ENCODE measurements at regions not wholly inside any gene's neighbourhood (a gene's known extent, or its start where the extent isn't known, plus 50 kb on each side); places are given as distances from the start of the nearest gene placed in this dataset.

- H3K36me3 ChIP-seq (ENCODE audit: control insufficient read depth in 2 of 2, extremely low read depth in 1 of 2, insufficient read depth in 2 of 2, low read length in 2 of 2), result no peaks in the 10 kb centered on the region
- H3K4me3 ChIP-seq (replicated peaks in 1 of 3; ENCODE audit: insufficient read depth in 1 of 3, low read depth in 1 of 3, low read length in 3 of 3), result no peak overlapping the region
- no peaks in the 10 kb centered on the region for H3K4me1 ChIP-seq (ENCODE audit: control insufficient read depth, extremely low read depth, insufficient read depth, low read length)
- ChIA-PET POLR2A (no interaction called here), CTCF (no interaction called here)
- H3K27ac ChIP-seq (ENCODE audit: insufficient read depth, low read depth, low read length), result no peak overlapping the region
- no peak for DNase-seq (ENCODE audit: low read depth, low spot score)
- no peak overlapping the region for H3K9ac ChIP-seq (replicated peaks; ENCODE audit: extremely low read depth, insufficient read depth, low read length)
- no peak for TF ChIP-seq POLR2A (IDR thresholded peaks at IDR 0.05; ENCODE audit: low read depth, low read length)
- no peak for TF ChIP-seq CTCF (IDR thresholded peaks at IDR 0.05; ENCODE audit: extremely low read depth in 1 of 2, insufficient read depth in 1 of 2, low read depth in 1 of 2, low read length in 2 of 2)
- TF ChIP-seq MYC (IDR thresholded peaks at IDR 0.05; ENCODE audit: low read depth, low read length), result no peak
- peaks cover 0 to 2% of the 10 kb centered on the region in 2 experiments for H3K27me3 ChIP-seq (ENCODE audit: control insufficient read depth in 2 of 2, insufficient read depth in 2 of 2, low read length in 2 of 2)
- intact Hi-C loops (cut with micrococcal nuclease), result no loop called here
- no TSS peak for BruUV-seq (replicated peaks)
- no peaks in the 10 kb centered on the region for H3K9me1 ChIP-seq (replicated peaks; ENCODE audit: control insufficient read depth, extremely low read depth, insufficient read depth, low read length)
- no peak for FAIRE-seq
- no peak overlapping the region for H2AFZ ChIP-seq (ENCODE audit: low read depth, low read length)
- no peak overlapping the region for H3K4me2 ChIP-seq (ENCODE audit: insufficient read depth, low read length)
- no peaks in the 10 kb centered on the region for H4K20me1 ChIP-seq (replicated peaks; ENCODE audit: control insufficient read depth, extremely low read depth, insufficient read depth, low read length)
- H3K9me3 ChIP-seq (replicated peaks; ENCODE audit: control insufficient read depth, insufficient read depth, low read length), result no peaks in the 10 kb centered on the region
- H3K79me2 ChIP-seq (ENCODE audit: control insufficient read depth, insufficient read depth, low read length), result no peaks in the 10 kb centered on the region
- dilution Hi-C loops (cut with MboI; ENCODE audit: extremely low pct_ligation_motif_present, low sequenced_read_pairs), result no loop called here
These were observed 401.5 kb upstream of the TRIB2 start for GRCh38 chr2:12315224-12315623.

GRCh38 chr2:12316476-12316875, 400.3 kb upstream of the TRIB2 start:
- H3K9ac ChIP-seq (replicated peaks; ENCODE audit: extremely low read depth, insufficient read depth, low read length), result no peak overlapping the region
- CTCF ChIA-PET, result no interaction called here

More at GRCh38 chr2:12316476-12316875, 400.3 kb upstream of the TRIB2 start:
- H3K36me3 ChIP-seq (ENCODE audit: control insufficient read depth in 2 of 2, extremely low read depth in 1 of 2, insufficient read depth in 2 of 2, low read length in 2 of 2), result no peaks in the 10 kb centered on the region
- no peak overlapping the region for H3K4me3 ChIP-seq (replicated peaks in 1 of 3; ENCODE audit: insufficient read depth in 1 of 3, low read depth in 1 of 3, low read length in 3 of 3)
- no peaks in the 10 kb centered on the region for H3K79me2 ChIP-seq (ENCODE audit: control insufficient read depth, insufficient read depth, low read length)
- TF ChIP-seq FOS (IDR thresholded peaks at IDR 0.05; ENCODE audit: borderline replicate concordance, insufficient read depth, low read length) (no peak), GATA2 (IDR thresholded peaks at IDR 0.05; ENCODE audit: insufficient read depth, insufficient read length, low read depth, low read length) (no peak), POLR2A (IDR thresholded peaks at IDR 0.05; ENCODE audit: low read depth, low read length) (no peak)
- H3K9me3 ChIP-seq (replicated peaks; ENCODE audit: control insufficient read depth, insufficient read depth, low read length), result no peaks in the 10 kb centered on the region
- H2AFZ ChIP-seq (ENCODE audit: low read depth, low read length), result no peak overlapping the region
- H3K4me1 ChIP-seq (ENCODE audit: control insufficient read depth, extremely low read depth, insufficient read depth, low read length), result no peaks in the 10 kb centered on the region
- no peak overlapping the region for H3K4me2 ChIP-seq (ENCODE audit: insufficient read depth, low read length)
- DNase-seq (ENCODE audit: low read depth, low spot score) (no peak), FAIRE-seq (no peak)
- no peaks in the 10 kb centered on the region for H3K9me1 ChIP-seq (replicated peaks; ENCODE audit: control insufficient read depth, extremely low read depth, insufficient read depth, low read length)
- dilution Hi-C loops (cut with MboI; ENCODE audit: extremely low pct_ligation_motif_present, low sequenced_read_pairs), result no loop called here
- intact Hi-C loops (cut with micrococcal nuclease), result no loop called here
- no peak overlapping the region for H3K27ac ChIP-seq (ENCODE audit: insufficient read depth, low read depth, low read length)
- H4K20me1 ChIP-seq (replicated peaks; ENCODE audit: control insufficient read depth, extremely low read depth, insufficient read depth, low read length), result no peaks in the 10 kb centered on the region
- POLR2A ChIA-PET, result no interaction called here
- H3K27me3 ChIP-seq (ENCODE audit: control insufficient read depth in 2 of 2, insufficient read depth in 2 of 2, low read length in 2 of 2), result peaks cover 0 to 2% of the 10 kb centered on the region in 2 experiments
- no TSS peak for BruUV-seq (replicated peaks)

All from endothelial cell of umbilical vein (primary cell).